K562 (cell line): ENCODE measurements at regions not wholly inside any gene's neighbourhood (a gene's known extent, or its start where the extent isn't known, plus 50 kb on each side); places are given as distances from the start of the nearest gene placed in this dataset.

Experiments used
- ATAC-seq: fragments of 200-7000 bp; cut with Tn5 transposase; 3 replicates; pipeline ENCODE4 v1.9.1; 2020; ENCODE audit warnings: moderate library complexity
- BruUV-seq: library from RNA; stranded (reverse); fragments of 400-500 nt; replicated peaks from 2 replicates; lab custom pipeline; 2021; lab: Mats Ljungman, UMichigan
- CTCF ChIA-PET: fragments of 300-600 bp; formaldehyde crosslinking; extraction: SDS; loops from one replicate; lab custom pipeline; 2021; ENCODE audit warnings: low intra/inter-chr PET ratio; lab: Yijun Ruan, JAX
- POLR2A ChIA-PET: fragments of 300-600, 350-650 bp; sonication (Branson Sonifier 250); formaldehyde crosslinking; extraction: SDS; loops from one replicate; lab custom pipeline; 2021; ENCODE audit warnings: antibody characterized with exemption, inconsistent platforms; lab: Yijun Ruan, JAX
- DNase-seq, 4 experiments: peaks; one replicate each; pipeline versions ENCODE4 v3.0.0 to v3.0.0-alpha.2; 2011 to 2018; ENCODE audit warnings: low spot score in 3 of 4, mixed read lengths in 3 of 4; ENCODE audit errors: extremely low read depth in 1 of 4
- FAIRE-seq: peaks from 2 replicates; lab custom pipeline; 2011; peaks lifted over from hg19 to GRCh38; lab: Jason Lieb, UNC
- H2AFZ ChIP-seq: 2 replicates; pipeline ENCODE4 v1.6.0; 2011; ENCODE audit warnings: low read depth, low read length, control low read depth, inconsistent platforms
- H3K27ac ChIP-seq: fragments of 200-600 bp; 3 replicates; pipeline ENCODE4 v1.8.0; 2011; ENCODE audit warnings: low read depth, mild to moderate bottlenecking, control low read depth, inconsistent platforms, low read length, moderate library complexity, mixed read lengths; ENCODE audit errors: extremely low read depth
- H3K27me3 ChIP-seq, 2 experiments: fragments of 300-600 bp in 1 of 2; 2 replicates in 1 of 2; 3 replicates in 1 of 2; pipeline versions ENCODE4 v1.6.0 to v1.8.0; 2011; ENCODE audit warnings: inconsistent platforms in 2 of 2, low read length in 2 of 2, mild to moderate bottlenecking in 1 of 2, mixed read lengths in 1 of 2, moderate library complexity in 1 of 2; ENCODE audit not compliant: control insufficient read depth in 2 of 2, insufficient read depth in 2 of 2
- H3K36me3 ChIP-seq: fragments of 300-600 bp; 3 replicates; pipeline ENCODE4 v1.8.0; 2011; ENCODE audit warnings: mild to moderate bottlenecking, low read length, inconsistent platforms; ENCODE audit not compliant: control insufficient read depth, insufficient read depth
- H3K4me1 ChIP-seq, 2 experiments: fragments of 200-600 bp in 1 of 2; replicated peaks in 1 of 2; 2 replicates in 1 of 2; 3 replicates in 1 of 2; pipeline versions ENCODE4 v1.5.1 to v1.8.0; 2011; ENCODE audit warnings: inconsistent platforms in 2 of 2, low read length in 2 of 2, mild to moderate bottlenecking in 1 of 2, mixed read lengths in 1 of 2, moderate library complexity in 1 of 2; ENCODE audit not compliant: control insufficient read depth in 2 of 2, insufficient read depth in 2 of 2
- H3K4me2 ChIP-seq: 2 replicates; pipeline ENCODE4 v1.6.1; 2011; ENCODE audit warnings: low read length, control low read depth, inconsistent platforms, mixed read lengths; ENCODE audit not compliant: insufficient read depth
- H3K4me3 ChIP-seq: fragments of 200-600 bp; sonication (generic), shearing (Covaris generic); 2 replicates; pipeline ENCODE4 v1.5.1; 2016; ENCODE audit warnings: control low read depth, inconsistent platforms
- H3K79me2 ChIP-seq: fragments of 200-600 bp; 3 replicates; pipeline ENCODE4 v1.8.0; 2011; ENCODE audit warnings: low read length, inconsistent platforms; ENCODE audit not compliant: control insufficient read depth, insufficient read depth
- H3K9ac ChIP-seq, 2 experiments: 2 replicates each; pipeline versions ENCODE4 v1.6.0 to v1.6.1; 2011; ENCODE audit warnings: low read depth in 2 of 2, low read length in 2 of 2, control low read depth in 1 of 2, inconsistent platforms in 1 of 2, mild to moderate bottlenecking in 1 of 2, mixed read lengths in 1 of 2; ENCODE audit not compliant: insufficient read depth in 1 of 2
- H3K9me1 ChIP-seq: one replicate; pipeline ENCODE4 v1.6.0; 2011; ENCODE audit warnings: inconsistent platforms, mild to moderate bottlenecking, low read length, moderate library complexity; ENCODE audit not compliant: control insufficient read depth, insufficient read depth
- H3K9me3 ChIP-seq: replicated peaks from 2 replicates; pipeline ENCODE4 v1.5.1; 2011; ENCODE audit warnings: low read depth, low read length, inconsistent platforms; ENCODE audit not compliant: control insufficient read depth, insufficient read depth
- H4K20me1 ChIP-seq: replicated peaks from 2 replicates; pipeline ENCODE4 v1.6.1; 2011; ENCODE audit warnings: low read length, inconsistent platforms, mixed read lengths; ENCODE audit not compliant: control insufficient read depth, insufficient read depth
- BRF1 ChIP-seq: IDR thresholded peaks from 3 replicates; pipeline ENCODE4 v1.6.1; 2011; ENCODE audit warnings: borderline replicate concordance, mild to moderate bottlenecking; ENCODE audit not compliant: insufficient read length; ENCODE audit errors: extremely low read depth
- FOXA1 ChIP-seq: fragments of 450-650 bp; IDR thresholded peaks from 2 replicates; pipeline ENCODE4 v1.6.1; 2016; ENCODE audit warnings: mild to moderate bottlenecking, borderline replicate concordance
- ZBTB5 ChIP-seq: fragments of 450-650 bp; IDR thresholded peaks from 2 replicates; pipeline ENCODE4 v1.6.1; 2017; ENCODE audit warnings: antibody characterized with exemption
- WGBS: fragments of 100-300 bp; shearing (Covaris generic); methylation state at CpG from one replicate; pipeline ENCODE4 v1.1.6; 2016; ENCODE audit warnings: low coverage, mixed read lengths; ENCODE audit not compliant: insufficient coverage; ENCODE audit errors: missing lambda C conversion rate; 5-methylcytosine and 5-hydroxymethylcytosine counted together
- in situ Hi-C: fragments of 300-500 bp; cut with MboI; formaldehyde crosslinking; loops from 4 replicates; pipeline ENCODE4 v1.15.0; 2018; ENCODE audit warnings: inconsistent platforms, mixed read lengths
- intact Hi-C: fragments of 100-400 bp; cut with micrococcal nuclease; formaldehyde crosslinking; loops from 2 replicates; pipeline ENCODE4 v1.14.2; 2022
- TF ChIP-seq, protein P1 (sequence below): conservative IDR thresholded peaks from 2 replicates; pipeline ENCODE4 v1.6.1; 2011; ENCODE audit warnings: low read depth, mild to moderate bottlenecking, low read length; ENCODE audit not compliant: control insufficient read depth

DNA sequence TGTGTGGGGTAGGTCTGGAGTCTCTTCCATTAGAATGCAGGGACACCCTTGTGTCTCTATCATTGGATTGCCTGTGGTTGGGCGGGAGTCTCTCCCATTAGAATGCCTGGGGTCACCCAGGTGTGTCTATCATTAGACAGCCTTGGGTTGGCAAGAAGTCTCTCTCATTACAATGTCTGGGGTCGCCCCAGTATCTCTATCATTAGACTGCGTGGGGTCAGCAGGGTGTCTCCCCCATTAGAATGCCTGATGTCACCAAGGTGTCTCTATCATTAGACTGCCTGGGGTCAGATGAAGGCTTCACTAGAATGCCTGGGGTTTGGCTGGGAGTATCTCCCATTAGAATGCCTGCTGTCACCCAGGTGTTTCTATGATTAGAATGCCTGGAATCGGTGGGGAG lies 1539.0 kb downstream of the UQCRFS1 start:
- no peak for FAIRE-seq
- TF ChIP-seq FOXA1 (no peak), ZBTB5 (no peak), BRF1 (no peak)
- TF ChIP-seq, protein P1, sequence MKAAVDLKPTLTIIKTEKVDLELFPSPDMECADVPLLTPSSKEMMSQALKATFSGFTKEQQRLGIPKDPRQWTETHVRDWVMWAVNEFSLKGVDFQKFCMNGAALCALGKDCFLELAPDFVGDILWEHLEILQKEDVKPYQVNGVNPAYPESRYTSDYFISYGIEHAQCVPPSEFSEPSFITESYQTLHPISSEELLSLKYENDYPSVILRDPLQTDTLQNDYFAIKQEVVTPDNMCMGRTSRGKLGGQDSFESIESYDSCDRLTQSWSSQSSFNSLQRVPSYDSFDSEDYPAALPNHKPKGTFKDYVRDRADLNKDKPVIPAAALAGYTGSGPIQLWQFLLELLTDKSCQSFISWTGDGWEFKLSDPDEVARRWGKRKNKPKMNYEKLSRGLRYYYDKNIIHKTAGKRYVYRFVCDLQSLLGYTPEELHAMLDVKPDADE, result no peak
- ATAC-seq, result no peak
- H3K9me1 ChIP-seq, result no peaks in the 10 kb centered on the region
- no peak overlapping the region for H3K4me2 ChIP-seq
- no peak overlapping the region for H3K27ac ChIP-seq
- no TSS peak for BruUV-seq
- no peaks in the 10 kb centered on the region for H4K20me1 ChIP-seq
- H3K4me3 ChIP-seq, result no peak overlapping the region
- no peaks in the 10 kb centered on the region for H3K36me3 ChIP-seq
- H2AFZ ChIP-seq, result no peak overlapping the region
- no peaks in the 10 kb centered on the region for H3K9me3 ChIP-seq
- no peaks in the 10 kb centered on the region for H3K27me3 ChIP-seq
- WGBS, result 0% methylated on average over 4 of the region's 4 CpGs
- ChIA-PET CTCF (no interaction called here), POLR2A (no interaction called here)
- no peak overlapping the region for H3K9ac ChIP-seq
- in situ Hi-C loops, result no loop called here
- H3K79me2 ChIP-seq, result no peaks in the 10 kb centered on the region
- H3K4me1 ChIP-seq, result no peaks in the 10 kb centered on the region
- intact Hi-C loops, result no loop called here
- no peak for DNase-seq
